Vagina (tissue), 2 donors: ENCODE measurements at regions not wholly inside any gene's neighbourhood (a gene's known extent, or its start where the extent isn't known, plus 50 kb on each side); places are given as distances from the start of the nearest gene placed in this dataset.

Source experiments
- DNase-seq, 2 donors: peaks; one replicate each; pipeline ENCODE4 v3.0.0-alpha.2; 2017; ENCODE audit errors: extremely low spot score in 2 of 2
- H3K27ac ChIP-seq: fragments of 200-600 bp; sonication (generic); one replicate; pipeline ENCODE4 v1.5.1; 2019
- H3K27me3 ChIP-seq: fragments of 200-600 bp; sonication (generic); one replicate; pipeline ENCODE4 v1.5.1; 2019
- H3K36me3 ChIP-seq, 2 donors: fragments of 200-600 bp; sonication (generic); one replicate each; pipeline ENCODE4 v1.5.1; 2017 to 2019
- H3K4me1 ChIP-seq: fragments of 200-600 bp; sonication (generic); one replicate; pipeline ENCODE4 v1.5.1; 2019
- H3K4me3 ChIP-seq, 2 donors: fragments of 200-600 bp; sonication (generic); 1 replicate in 1 of 2; 2 replicates in 1 of 2; pipeline ENCODE4 v1.5.1; 2016 to 2019
- H3K9me3 ChIP-seq: fragments of 200-600 bp; sonication (generic); one replicate; pipeline ENCODE4 v1.5.1; 2019
- POLR2A ChIP-seq, 2 donors: fragments of 450-650 bp; IDR thresholded peaks; one replicate each; pipeline ENCODE4 v1.6.1; 2017; ENCODE audit warnings: antibody characterized with exemption in 2 of 2, mild to moderate bottlenecking in 2 of 2, moderate library complexity in 2 of 2
- POLR2AphosphoS5 ChIP-seq, 2 donors: sonication (generic); formaldehyde crosslinking; IDR thresholded peaks; one replicate each; pipeline ENCODE4 v1.9.0; 2017; ENCODE audit warnings: antibody characterized with exemption in 2 of 2, mild to moderate bottlenecking in 2 of 2, low read depth in 1 of 2; ENCODE audit not compliant: insufficient read depth in 1 of 2
- intact Hi-C: fragments of 100-400 bp; cut with DNase I; formaldehyde crosslinking; loops from one replicate; pipeline ENCODE4 v1.15.1; 2023
- TF ChIP-seq, protein P1 (sequence below), 3 experiments: fragments of 450-650 bp in 2 of 3; fragments of 200-600 bp in 1 of 3; sonication (generic) in 1 of 3; IDR thresholded peaks; one replicate each; pipeline ENCODE4 v1.5.1; 2017 to 2019; ENCODE audit warnings: antibody characterized with exemption in 3 of 3, mild to moderate bottlenecking in 2 of 3, moderate library complexity in 2 of 3

DNA sequence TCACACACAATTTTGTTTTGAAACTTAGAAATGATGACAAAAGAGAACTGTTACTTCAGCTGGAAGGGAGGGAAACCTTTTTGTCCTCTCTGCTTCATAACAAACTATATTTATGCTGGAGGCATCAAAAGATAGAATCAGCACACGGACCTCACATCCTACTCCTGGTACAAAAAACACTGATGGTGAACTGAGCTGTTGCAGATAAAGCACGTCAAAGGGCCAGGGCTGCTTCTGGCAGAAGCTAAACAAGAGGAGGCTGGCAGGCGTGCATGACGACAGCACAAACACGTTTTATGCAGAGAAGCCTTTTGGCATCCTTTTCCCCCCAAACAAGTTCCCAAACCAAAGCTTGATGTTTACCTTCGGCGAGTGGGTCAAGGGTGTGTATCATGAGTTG, 169.6 kb downstream of the SLC24A2 start:
- H3K9me3 ChIP-seq, result no peaks in the 10 kb centered on the region
- H3K4me1 ChIP-seq, result no peaks in the 10 kb centered on the region
- intact Hi-C loops, result no loop called here
- no peaks in the 10 kb centered on the region for H3K27me3 ChIP-seq
- no peaks in the 10 kb centered on the region for H3K36me3 ChIP-seq
- TF ChIP-seq, protein P1, sequence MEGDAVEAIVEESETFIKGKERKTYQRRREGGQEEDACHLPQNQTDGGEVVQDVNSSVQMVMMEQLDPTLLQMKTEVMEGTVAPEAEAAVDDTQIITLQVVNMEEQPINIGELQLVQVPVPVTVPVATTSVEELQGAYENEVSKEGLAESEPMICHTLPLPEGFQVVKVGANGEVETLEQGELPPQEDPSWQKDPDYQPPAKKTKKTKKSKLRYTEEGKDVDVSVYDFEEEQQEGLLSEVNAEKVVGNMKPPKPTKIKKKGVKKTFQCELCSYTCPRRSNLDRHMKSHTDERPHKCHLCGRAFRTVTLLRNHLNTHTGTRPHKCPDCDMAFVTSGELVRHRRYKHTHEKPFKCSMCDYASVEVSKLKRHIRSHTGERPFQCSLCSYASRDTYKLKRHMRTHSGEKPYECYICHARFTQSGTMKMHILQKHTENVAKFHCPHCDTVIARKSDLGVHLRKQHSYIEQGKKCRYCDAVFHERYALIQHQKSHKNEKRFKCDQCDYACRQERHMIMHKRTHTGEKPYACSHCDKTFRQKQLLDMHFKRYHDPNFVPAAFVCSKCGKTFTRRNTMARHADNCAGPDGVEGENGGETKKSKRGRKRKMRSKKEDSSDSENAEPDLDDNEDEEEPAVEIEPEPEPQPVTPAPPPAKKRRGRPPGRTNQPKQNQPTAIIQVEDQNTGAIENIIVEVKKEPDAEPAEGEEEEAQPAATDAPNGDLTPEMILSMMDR (IDR thresholded peaks at IDR 0.05), result no peak
- TF ChIP-seq POLR2AphosphoS5 (IDR thresholded peaks at IDR 0.05; ENCODE audit: insufficient read depth in 1 of 2, low read depth in 1 of 2), result no peak
- TF ChIP-seq POLR2A (IDR thresholded peaks at IDR 0.05), result no peak
- no peak for DNase-seq
- no peak overlapping the region for H3K4me3 ChIP-seq
- H3K27ac ChIP-seq, result no peak overlapping the region

DNA sequence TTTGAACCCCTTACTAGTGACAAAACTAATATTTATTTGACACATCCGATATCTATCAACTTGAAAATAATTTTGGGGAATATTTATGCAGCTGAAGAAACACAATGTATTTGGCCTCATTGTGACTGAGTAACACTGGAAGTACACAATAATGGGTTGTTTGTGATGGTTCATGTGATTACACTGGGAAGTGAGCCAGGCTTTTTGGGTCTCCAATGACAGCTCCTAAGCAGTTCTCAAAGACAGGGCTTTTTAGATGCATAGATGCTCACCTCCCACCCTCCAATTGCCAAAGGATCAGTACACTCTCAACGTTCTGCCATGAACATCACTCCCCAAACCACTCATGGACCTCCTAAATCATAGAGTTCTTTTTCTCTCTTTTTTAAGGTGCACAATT, 170.0 kb downstream of the SLC24A2 start:
- H3K9me3 ChIP-seq, result no peaks in the 10 kb centered on the region
- no peak overlapping the region for H3K4me3 ChIP-seq
- H3K27me3 ChIP-seq, result no peaks in the 10 kb centered on the region
- no peaks in the 10 kb centered on the region for H3K4me1 ChIP-seq
- intact Hi-C loops, result no loop called here
- H3K27ac ChIP-seq, result no peak overlapping the region
- TF ChIP-seq, protein P1 (IDR thresholded peaks at IDR 0.05), result no peak
- TF ChIP-seq POLR2A (IDR thresholded peaks at IDR 0.05) (no peak), POLR2AphosphoS5 (IDR thresholded peaks at IDR 0.05; ENCODE audit: insufficient read depth in 1 of 2, low read depth in 1 of 2) (no peak)
- DNase-seq, result no peak
- H3K36me3 ChIP-seq, result no peaks in the 10 kb centered on the region

DNA sequence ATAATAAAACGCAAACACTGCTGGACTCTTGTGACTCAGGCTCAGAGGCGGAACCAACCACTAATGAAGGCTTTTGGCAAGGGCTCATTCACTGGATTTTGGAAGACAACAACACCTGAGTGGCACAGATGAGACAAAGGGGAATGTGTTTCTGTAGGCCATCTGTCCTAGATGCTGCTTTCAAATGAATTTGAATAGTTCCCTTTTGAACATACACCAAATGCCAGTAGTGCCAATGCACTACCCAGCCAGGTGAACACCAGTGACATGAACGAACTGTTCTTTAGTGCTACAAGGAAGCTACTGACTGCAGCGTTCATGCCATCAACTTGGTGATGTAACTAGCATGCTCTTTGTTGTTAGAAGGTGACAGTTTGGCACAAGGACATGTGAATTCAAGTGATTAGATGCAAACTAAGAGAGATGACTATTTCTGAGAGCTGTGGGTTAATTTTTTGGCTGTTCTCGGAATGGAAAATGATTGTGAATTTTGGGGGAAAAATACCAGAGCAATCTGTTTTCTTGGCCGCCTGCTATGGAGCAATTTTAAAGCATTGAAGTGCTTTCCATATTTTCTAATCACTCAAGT, 173.7 kb downstream of the SLC24A2 start:
- no peaks in the 10 kb centered on the region for H3K36me3 ChIP-seq
- no peaks in the 10 kb centered on the region for H3K9me3 ChIP-seq
- no peaks in the 10 kb centered on the region for H3K4me1 ChIP-seq
- DNase-seq, result no peak
- TF ChIP-seq, protein P1 (IDR thresholded peaks at IDR 0.05), result no peak
- no peak for TF ChIP-seq POLR2A (IDR thresholded peaks at IDR 0.05)
- TF ChIP-seq POLR2AphosphoS5 (IDR thresholded peaks at IDR 0.05; ENCODE audit: insufficient read depth in 1 of 2, low read depth in 1 of 2), result no peak
- no peak overlapping the region for H3K4me3 ChIP-seq
- H3K27ac ChIP-seq, result no peak overlapping the region
- H3K27me3 ChIP-seq, result no peaks in the 10 kb centered on the region
- intact Hi-C loops, result no loop called here

DNA sequence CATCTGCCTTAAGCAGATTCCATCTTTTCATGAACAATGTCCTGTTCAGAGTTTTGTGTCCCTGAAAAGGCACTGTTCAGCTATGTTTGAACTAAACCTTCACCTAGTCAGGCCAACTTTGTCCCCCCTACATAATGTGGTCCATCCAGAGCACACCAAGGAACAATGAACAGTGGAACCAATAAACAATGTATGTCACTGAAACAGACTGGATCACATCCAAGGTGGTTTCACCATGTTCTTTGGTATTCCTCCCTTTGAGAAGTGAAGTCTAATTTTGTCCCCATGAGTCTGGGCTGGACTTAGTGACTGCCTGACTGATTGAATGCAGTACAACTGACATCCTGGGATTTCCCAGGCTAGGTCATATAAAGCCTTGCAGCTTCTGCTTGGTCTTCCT, 174.5 kb downstream of the SLC24A2 start:
- no peak for DNase-seq
- intact Hi-C loops, result loop anchor here (5.0 kb wide), 1 partner anchor 862 kb away; no protein-coding TSS in a partner anchor

GRCh38 chr9:19600538-19600937, 188.3 kb downstream of the SLC24A2 start:
- TF ChIP-seq POLR2AphosphoS5 (IDR thresholded peaks at IDR 0.05; ENCODE audit: insufficient read depth in 1 of 2, low read depth in 1 of 2), result no peak
- TF ChIP-seq POLR2A (IDR thresholded peaks at IDR 0.05), result no peak
- TF ChIP-seq, protein P1 (IDR thresholded peaks at IDR 0.05), result no peak
- Histone ChIP-seq H3K27me3 (no peaks in the 10 kb centered on the region), H3K36me3 (no peaks in the 10 kb centered on the region), H3K4me1 (no peaks in the 10 kb centered on the region), H3K27ac (no peak overlapping the region), H3K4me3 (no peak overlapping the region), H3K9me3 (no peaks in the 10 kb centered on the region)
- intact Hi-C loops, result no loop called here
- no peak for DNase-seq

More for the DNA sequence above, 174.5 kb downstream of the SLC24A2 start:
- Histone ChIP-seq H3K27ac (no peak overlapping the region), H3K27me3 (no peaks in the 10 kb centered on the region), H3K4me3 (no peak overlapping the region), H3K36me3 (no peaks in the 10 kb centered on the region), H3K9me3 (no peaks in the 10 kb centered on the region), H3K4me1 (no peaks in the 10 kb centered on the region)
- TF ChIP-seq POLR2AphosphoS5 (IDR thresholded peaks at IDR 0.05; ENCODE audit: insufficient read depth in 1 of 2, low read depth in 1 of 2), result no peak
- TF ChIP-seq POLR2A (IDR thresholded peaks at IDR 0.05), result no peak
- TF ChIP-seq, protein P1 (IDR thresholded peaks at IDR 0.05), result no peak
